Hippocampal formation (tissue), 2 donors: ENCODE measurements at regions not wholly inside any gene's neighbourhood (a gene's known extent, or its start where the extent isn't known, plus 50 kb on each side); places are given as distances from the start of the nearest gene placed in this dataset.

Source experiments
- DNase-seq, 2 donors: peaks; one replicate each; lab custom pipeline; 2025; lab: John Stamatoyannopoulos, UW

DNA sequence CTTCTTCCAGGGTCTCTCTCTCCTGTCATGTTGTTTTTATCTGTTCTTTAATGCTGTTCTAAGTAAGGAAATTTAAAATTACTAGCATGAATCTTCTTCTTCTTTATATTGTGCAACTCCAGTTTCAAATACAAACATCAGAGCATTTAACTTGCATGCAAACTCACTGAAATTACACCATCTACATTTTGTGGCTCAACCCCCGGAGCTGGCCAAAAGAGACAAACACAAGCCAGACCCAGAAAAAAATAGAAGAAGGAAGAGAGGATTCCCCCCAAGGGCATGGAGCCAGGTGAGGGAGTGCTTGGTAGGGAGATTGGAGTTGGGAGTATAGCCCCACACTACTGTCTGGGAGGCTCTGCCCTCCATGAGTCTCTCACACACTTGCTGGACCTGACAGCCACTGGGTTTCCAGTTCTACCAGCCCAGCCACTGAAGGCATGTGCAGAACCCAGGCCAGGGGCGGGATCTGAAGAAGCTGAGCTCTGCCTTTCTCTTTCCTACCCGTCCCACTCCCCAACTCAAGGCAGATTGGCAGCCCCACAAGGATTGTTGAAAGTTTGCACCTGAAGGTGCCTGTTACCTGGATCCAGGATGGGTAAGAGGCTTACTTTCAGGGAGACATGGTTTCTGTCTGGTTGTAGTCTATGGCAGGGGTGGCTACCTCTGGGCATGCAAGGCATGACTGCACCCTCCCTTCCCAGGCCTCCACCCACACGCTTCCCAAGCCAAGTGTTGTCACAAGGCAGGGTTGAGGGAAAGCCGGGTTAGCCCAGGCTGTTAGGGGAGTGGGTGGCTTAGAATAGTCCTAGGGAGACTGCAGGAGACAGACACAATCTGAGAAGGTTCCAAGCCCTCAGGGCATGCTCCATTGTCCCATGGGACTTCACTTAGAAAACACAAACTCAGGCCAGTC is 297.2 kb downstream of the TGFB2 start:
- DNase-seq = no peak

GRCh38 chr1:218643281-218643680 is 298.1 kb downstream of the TGFB2 start:
- DNase-seq = no peak

- DNase-seq = no peak
Measured at GRCh38 chr1:218643926-218644325, 298.8 kb downstream of the TGFB2 start.

DNA sequence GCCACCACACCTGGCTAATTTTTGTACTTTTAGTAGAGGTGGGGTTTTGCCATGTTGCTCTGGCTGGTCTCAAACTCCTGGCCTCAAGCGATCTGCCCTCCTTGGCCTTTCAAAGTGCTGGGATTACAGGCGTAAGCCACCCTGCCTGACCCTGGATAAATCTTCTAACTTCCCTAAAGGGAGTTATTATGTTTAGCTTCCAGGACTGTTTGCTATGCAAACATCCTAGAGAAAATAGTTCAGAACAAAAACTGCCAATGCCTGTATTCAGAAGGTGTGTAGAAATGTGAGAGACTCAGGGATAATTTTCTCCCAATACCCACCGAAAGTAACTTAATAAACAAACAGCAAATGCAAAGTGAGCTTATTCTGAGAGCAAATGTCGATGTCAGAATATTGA is 301.2 kb downstream of the TGFB2 start:
- no peak for DNase-seq

- DNase-seq = no peak
Measured at GRCh38 chr1:218656301-218657037, 311.3 kb downstream of the TGFB2 start.

DNA sequence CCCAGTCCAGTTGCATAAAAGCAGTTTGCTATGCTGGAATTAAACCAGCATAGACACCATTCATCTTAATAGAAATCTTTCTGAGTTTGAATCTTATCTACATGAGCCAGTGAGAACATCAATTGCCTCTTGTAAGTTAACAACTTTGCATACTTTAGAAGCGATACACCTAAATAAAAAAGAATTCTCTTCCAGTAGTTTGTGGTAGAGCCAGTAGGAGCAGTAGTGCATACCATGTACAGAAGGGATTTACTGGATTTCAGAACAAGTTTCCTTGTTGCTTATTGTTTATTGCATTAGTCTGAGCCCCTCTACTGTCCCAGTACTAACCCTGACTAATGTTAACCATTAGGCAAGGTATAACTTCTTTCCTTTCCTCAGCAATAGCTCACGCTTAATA is 313.1 kb downstream of the TGFB2 start:
- no peak for DNase-seq

DNA sequence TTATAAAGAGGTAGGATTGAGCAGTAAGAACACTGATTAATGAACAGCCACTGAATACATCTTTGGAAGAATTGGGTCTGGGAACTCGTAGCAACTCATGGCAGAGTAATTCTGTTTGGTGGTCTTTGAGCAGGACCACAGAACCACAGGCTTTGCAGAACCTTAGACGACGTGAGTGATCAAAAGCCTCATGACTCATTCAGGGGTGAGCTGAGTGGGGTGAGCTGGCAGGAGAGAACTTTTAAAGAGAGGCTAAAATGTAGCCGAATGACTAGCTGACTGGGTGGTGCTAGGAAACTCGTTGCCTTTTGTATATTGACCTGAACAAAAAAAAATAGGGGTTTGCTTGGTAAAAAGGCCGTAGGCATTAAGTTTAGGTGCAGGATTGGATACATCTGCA is 313.8 kb downstream of the TGFB2 start:
- DNase-seq = no peak

- DNase-seq = no peak
Measured at GRCh38 chr1:218659911-218660677, 315.0 kb downstream of the TGFB2 start.

GRCh38 chr1:218660678-218661053 is 315.5 kb downstream of the TGFB2 start:
- no peak for DNase-seq

DNA sequence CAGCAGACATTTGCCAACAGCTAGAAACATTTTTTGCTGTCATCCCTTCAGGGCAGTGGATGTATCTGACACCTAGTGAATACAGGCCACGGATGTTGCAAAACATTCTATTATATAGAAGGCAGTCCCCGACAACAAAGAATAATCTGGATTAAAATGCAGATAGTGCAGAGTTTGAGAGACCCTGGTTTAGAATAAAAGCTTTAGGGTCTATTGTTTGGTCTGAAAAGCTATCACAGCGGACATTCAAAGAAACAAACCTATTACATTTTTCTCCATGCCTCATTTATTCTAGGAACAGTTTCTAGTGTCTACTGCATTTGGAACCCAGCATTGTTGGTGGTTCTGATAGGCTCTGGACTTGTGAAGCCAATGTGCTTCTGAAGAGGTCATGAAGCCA is 316.3 kb downstream of the TGFB2 start:
- no peak for DNase-seq

DNA sequence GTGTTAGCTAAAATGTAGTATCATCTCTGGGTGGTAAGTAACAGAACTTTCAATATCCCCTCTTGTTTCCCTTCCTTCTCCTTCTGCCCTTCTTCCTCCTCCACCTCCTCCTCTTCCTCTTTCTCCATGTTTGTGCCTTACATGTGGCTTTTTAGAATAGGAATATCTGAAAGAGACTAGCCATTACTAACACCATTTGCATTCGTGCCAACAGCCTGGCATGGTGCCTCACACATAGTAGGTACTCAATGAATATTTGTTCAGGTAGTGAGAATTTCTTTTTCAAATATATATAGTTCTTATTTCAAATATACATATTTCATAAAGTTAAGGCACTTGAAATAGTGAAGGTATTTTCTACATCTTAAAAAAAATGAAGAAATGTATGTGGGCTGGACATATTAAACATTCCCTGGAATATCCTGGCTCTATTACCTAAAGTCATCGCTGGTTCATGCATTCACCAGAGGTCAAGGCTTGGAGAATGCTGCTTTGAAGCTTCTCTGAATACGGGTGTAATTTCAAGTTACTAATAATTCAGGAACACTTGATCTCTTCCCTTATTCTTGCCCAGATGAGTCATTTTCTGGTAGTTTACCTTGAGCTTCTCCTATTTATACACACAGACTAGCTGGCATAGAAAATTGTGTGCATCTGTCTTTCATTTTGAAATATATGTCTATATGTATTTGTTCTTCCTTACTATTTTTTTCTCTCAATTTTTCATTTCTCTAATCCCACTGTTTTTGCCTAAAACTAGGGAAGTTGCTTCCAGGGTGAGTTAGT is 319.4 kb downstream of the TGFB2 start:
- no peak for DNase-seq

DNA sequence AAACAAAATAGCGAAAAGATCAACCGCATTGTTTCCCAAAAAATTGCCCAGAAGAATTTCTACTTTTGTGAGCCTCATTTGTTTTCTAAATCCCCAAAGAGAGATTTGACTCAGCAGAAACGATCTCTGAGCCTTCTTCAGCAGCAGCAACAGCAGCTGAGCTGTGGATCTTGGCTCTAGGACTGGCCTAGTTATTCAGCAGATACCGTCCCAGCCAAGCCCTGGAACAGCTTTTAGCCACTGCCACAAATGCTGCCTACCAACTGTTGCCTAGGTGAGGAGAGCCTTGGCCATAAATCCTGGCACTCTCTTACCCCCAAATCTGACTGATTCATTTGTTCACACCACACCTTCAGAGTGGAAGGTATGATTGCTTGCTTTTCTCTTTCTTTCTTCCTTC is 320.1 kb downstream of the TGFB2 start:
- DNase-seq = peak; percentile 30 to 71

- DNase-seq = no peak
Measured at GRCh38 chr1:218666263-218666662, 321.1 kb downstream of the TGFB2 start.

DNA sequence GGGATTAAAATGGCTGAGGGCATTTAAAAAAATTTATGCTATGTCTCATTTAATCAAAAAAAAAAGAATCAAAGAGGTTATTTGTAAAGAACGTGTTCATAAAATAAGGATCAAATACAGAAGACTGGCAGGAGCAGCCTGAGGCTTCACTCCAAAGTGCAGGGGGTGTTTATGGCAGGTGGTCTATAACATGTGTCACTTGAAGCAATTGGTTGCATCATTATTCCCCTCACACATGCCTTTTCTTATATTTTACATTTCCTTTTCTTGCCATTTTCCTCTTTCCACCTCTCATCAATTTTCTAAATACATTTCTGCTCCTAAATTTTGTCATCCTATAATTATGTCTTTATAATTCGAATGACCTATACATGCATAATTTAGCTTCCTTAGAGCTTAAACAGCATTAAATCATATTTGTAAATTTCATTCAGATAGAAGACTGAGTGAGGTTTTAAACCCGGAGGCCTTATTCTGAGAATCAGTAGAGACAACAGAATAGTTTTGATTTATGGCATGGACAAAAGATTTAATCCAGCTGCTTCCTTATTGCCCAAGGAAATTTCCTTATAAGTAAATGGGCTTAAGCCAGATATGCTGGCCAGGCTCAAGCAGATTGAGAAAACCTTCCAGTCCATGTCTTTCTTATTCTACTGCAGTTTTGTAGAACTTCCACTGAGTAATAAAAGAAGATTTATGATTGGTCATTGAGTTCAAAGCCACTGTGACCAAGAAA is 322.8 kb downstream of the TGFB2 start:
- DNase-seq = no peak

DNA sequence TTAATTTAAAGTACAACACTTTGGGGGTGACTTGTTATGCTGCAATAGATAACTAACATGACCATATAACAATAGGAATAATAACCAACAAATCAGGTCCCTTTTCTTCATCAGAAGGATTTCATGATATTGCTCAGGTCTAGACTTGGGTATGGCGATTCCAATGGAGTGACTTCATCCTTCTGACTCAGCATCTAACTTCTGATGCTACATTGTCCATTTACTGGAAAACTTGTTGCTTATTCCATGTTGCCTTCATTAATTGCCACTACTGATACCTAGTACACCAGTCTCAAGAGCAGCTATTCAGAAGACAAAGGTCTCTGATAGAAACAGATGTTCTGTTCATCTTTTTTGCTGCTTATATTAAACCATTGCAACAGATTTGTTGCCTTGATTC is 324.3 kb downstream of the TGFB2 start:
- DNase-seq = no peak

- DNase-seq = no peak
Measured at GRCh38 chr1:218670875-218671274, 325.7 kb downstream of the TGFB2 start.

DNA sequence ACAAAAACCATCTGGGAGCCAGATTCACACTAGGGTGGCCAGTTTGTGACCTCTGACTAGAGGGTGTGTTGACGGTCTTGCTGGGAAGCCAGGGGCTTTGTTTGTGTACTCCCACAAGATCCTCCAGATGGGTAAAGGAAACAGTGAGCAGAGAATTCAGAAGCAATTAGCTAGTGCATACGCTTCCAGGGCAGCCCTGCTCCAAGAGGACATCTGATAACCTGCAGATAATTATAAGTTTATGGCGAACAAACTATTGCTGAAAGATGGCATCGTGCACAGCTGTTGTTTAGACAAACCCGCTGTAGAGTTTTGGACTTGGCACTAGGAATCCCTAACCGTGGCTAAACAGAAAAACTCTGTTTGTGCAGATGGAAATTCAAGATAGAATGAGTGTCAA is 326.4 kb downstream of the TGFB2 start:
- no peak for DNase-seq

DNA sequence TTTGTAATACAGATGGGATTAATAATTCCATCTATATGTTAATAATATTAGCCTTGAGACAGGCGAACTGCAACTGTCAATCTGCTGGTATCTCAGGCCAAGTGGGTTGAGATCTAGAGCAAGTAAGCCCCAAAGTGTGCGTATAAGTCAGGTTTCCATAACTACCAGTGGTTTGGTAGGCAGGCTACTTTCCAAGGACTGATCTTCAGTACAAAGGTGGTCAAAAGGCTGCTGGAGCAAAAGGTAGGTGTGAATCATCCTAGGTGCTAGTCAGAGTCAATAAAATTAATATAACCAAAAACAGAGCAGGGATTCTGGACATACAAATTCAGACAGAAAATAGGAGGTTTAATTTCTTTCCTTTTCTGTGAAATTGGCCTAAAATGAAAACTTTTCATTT is 328.0 kb downstream of the TGFB2 start:
- no peak for DNase-seq

DNA sequence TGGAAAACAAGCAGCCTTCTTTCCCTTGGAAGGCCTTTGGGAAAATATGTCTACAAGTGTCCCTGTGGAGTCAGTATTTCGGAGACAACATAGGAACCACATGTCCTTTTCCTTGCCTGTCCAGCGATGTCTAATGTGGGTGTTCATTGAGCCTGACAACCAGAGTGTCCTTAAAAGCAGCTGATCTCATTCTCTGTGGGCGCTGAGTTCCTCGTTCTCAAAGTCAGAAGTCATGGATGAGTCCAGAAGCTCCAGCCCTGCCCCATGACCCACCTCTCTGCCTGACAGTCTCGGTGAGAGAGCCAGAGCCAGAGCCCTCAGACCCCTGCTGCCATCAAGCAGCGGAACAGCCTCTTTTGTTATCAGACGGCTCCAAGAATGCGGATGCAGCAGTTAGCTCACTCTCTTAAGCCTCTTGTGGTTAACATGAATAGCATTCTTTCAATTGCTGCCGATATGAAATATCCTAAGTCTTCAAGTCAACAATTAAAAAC is 329.2 kb downstream of the TGFB2 start:
- DNase-seq = no peak

DNA sequence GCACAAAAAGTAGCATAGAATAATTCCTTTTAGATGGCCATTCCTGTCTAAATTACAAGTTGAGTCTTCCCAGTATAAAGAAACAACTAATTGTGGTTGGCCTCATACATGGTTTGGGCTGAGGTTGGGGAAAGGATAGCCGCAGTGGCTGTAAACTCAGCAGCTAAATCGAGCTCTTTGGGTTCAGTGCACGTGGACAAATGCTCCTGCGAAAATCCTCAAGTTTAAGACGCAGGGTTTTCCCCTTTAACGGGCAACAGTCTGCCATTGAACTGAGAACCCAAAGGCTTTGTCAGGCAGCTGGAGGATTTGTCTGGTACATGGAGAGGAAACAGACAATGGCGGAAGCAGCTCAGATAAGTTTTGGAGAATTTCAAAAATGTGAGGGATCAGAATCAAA is 331.9 kb downstream of the TGFB2 start:
- no peak for DNase-seq

- DNase-seq = no peak
Measured at GRCh38 chr1:218679391-218679790, 334.3 kb downstream of the TGFB2 start.
